GM12875 (cell line): ENCODE measurements at regions not wholly inside any gene's neighbourhood (a gene's known extent, or its start where the extent isn't known, plus 50 kb on each side); places are given as distances from the start of the nearest gene placed in this dataset.

Source experiments
- H3K4me3 ChIP-seq: one replicate; pipeline ENCODE4 v1.5.1; 2011; ENCODE audit warnings: low read depth, low read length, control low read depth
- TF ChIP-seq, protein P1 (sequence below): IDR thresholded peaks from 2 replicates; pipeline ENCODE4 v1.5.1; 2011; ENCODE audit warnings: low read depth, mild to moderate bottlenecking, control low read depth, inconsistent platforms, low read length, moderate library complexity, borderline replicate concordance; ENCODE audit not compliant: insufficient read depth

DNA sequence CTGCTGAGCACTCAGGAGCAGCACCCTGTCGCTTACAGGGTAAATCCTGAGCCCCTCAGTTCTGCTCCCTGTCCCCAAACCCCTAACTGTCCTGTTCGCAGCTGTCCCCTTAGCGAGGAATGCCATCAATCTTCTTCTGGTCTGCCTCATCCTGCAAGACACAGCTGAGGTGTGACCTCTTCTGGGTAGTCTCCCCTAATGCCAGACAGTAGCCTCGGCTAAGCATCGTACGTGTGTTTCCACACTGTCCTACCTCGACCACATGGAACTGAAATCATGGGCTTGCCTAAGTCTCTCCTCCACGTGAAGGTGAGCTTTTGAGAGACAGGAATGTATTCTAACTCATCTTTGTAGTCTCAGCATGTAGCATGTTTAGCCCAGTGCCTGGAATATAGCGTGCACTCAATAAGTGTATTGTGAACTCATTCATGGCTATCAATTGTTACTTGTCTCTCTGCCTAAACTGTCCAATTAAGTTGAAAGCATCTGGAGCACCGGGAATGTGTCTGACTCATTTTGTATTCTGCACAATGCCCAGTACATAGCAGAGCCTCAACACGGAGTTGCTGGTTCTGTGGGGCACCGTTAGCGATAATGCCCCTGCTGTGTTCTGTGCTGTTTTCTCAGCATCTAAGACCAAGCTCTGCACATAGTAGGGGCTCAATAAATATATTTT, 90.2 kb downstream of the HES1 start:
- TF ChIP-seq, protein P1, sequence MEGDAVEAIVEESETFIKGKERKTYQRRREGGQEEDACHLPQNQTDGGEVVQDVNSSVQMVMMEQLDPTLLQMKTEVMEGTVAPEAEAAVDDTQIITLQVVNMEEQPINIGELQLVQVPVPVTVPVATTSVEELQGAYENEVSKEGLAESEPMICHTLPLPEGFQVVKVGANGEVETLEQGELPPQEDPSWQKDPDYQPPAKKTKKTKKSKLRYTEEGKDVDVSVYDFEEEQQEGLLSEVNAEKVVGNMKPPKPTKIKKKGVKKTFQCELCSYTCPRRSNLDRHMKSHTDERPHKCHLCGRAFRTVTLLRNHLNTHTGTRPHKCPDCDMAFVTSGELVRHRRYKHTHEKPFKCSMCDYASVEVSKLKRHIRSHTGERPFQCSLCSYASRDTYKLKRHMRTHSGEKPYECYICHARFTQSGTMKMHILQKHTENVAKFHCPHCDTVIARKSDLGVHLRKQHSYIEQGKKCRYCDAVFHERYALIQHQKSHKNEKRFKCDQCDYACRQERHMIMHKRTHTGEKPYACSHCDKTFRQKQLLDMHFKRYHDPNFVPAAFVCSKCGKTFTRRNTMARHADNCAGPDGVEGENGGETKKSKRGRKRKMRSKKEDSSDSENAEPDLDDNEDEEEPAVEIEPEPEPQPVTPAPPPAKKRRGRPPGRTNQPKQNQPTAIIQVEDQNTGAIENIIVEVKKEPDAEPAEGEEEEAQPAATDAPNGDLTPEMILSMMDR = no peak
- H3K4me3 ChIP-seq = no peak overlapping the region

- TF ChIP-seq, protein P1 = no peak
- no peak overlapping the region for H3K4me3 ChIP-seq
These were observed 96.2 kb downstream of the HES1 start for GRCh38 chr3:194231929-194232832.

DNA sequence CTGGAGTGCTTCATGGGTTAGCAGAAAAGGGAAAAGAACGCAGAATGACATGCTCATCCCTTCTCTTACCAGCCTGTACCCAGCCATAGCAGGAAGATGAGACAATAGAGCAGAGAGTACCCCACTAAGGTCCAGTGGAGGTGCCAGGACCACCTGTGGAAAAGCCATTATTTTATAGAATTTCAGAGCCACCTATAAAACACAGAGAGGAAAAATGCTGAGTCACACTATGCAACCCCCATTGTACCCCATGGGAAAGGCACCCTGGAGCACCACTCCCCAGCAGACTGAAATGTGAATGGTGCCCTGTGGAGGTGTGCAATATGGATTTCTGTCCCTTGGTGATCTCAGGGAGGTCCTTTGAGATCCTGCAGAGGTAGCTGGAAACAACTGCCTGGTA, 97.2 kb downstream of the HES1 start:
- H3K4me3 ChIP-seq = no peak overlapping the region
- TF ChIP-seq, protein P1 = no peak

- H3K4me3 ChIP-seq = no peak overlapping the region
- TF ChIP-seq, protein P1 = no peak
These were observed 99.2 kb downstream of the HES1 start for GRCh38 chr3:194235160-194235559.

DNA sequence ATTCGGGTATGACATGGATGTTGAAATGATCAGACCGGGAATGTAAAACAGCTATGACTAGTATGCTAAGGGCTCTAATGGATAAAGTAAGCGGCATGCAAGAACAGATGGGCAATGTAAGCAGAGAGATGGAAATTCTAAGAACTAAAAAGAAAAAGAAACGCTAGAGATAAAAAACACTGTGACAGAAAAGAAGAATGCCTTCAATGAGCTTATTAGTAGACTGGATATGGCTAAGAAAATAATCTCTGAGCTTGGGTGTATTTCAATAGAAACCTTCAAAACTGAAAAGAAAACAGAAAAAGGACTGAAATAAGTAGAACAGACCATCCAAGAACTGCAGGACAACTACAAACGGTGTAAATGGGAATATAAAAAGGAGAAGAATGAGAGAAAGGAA, 101.2 kb downstream of the HES1 start:
- H3K4me3 ChIP-seq = no peak overlapping the region

GRCh38 chr3:194240766-194241165, 104.8 kb downstream of the HES1 start:
- H3K4me3 ChIP-seq = no peak overlapping the region
- TF ChIP-seq, protein P1 = no peak

More for the DNA sequence above, 101.2 kb downstream of the HES1 start:
- TF ChIP-seq, protein P1 = no peak
